ENCODE measurements at regions not wholly inside any gene's neighbourhood (a gene's known extent, or its start where the extent isn't known, plus 50 kb on each side); places are given as distances from the start of the nearest gene placed in this dataset.

GRCh38 chr14:100671386-100671901, 55.2 kb upstream of the DLK1 start:
- TF ChIP-seq CTCF (IDR thresholded peaks at IDR 0.05) (no peak), POLR2A (IDR thresholded peaks at IDR 0.05; ENCODE audit: low read length) (no peak), MYC (IDR thresholded peaks at IDR 0.05; ENCODE audit: borderline replicate concordance, low read length) (no peak), BHLHE40 (IDR thresholded peaks at IDR 0.05; ENCODE audit: low read depth, low read length) (no peak), GATA3 (IDR thresholded peaks at IDR 0.05; ENCODE audit: borderline replicate concordance) (no peak), MAFK (IDR thresholded peaks at IDR 0.05; ENCODE audit: partially characterized antibody) (no peak), REST (IDR thresholded peaks at IDR 0.05) (no peak), MAZ (IDR thresholded peaks at IDR 0.05; ENCODE audit: borderline replicate concordance, low read depth, low read length) (no peak), ESRRA (IDR thresholded peaks at IDR 0.05; ENCODE audit: borderline replicate concordance, low read length) (no peak)

All from A549 (cell line).